ENCODE measurements at regions not wholly inside any gene's neighbourhood (a gene's known extent, or its start where the extent isn't known, plus 50 kb on each side); places are given as distances from the start of the nearest gene placed in this dataset.

GRCh38 chr1:216944864-216945510 lies 221.8 kb upstream of the ESRRG start:
- TF ChIP-seq CTCF (IDR thresholded peaks at IDR 0.05) (no peak), POLR2A (IDR thresholded peaks at IDR 0.05) (no peak), POLR2AphosphoS5 (IDR thresholded peaks at IDR 0.05) (no peak), EP300 (IDR thresholded peaks at IDR 0.05) (no peak)
